ENCODE measurements at regions not wholly inside any gene's neighbourhood (a gene's known extent, or its start where the extent isn't known, plus 50 kb on each side); places are given as distances from the start of the nearest gene placed in this dataset.

DNA sequence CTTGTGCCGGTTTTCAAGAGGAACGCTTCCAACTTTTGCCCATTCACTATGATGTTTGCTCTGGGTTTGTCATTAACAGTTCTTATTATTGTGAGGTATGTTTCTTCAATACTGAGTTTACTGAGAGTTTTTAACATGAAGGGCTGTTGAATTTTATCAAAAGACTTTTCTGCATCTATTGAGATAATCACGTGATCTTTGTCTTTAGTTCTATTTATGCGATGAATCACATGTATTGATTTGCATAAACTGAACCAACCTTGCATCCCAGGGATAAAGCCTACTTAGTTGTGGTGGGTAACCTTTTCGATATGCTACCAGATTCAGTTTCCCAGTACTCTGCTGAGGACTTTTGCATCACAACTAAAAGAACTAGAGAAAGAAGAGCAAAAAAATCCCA, 318.0 kb downstream of the GASK1B start:
- DNase-seq, result no peak

DNA sequence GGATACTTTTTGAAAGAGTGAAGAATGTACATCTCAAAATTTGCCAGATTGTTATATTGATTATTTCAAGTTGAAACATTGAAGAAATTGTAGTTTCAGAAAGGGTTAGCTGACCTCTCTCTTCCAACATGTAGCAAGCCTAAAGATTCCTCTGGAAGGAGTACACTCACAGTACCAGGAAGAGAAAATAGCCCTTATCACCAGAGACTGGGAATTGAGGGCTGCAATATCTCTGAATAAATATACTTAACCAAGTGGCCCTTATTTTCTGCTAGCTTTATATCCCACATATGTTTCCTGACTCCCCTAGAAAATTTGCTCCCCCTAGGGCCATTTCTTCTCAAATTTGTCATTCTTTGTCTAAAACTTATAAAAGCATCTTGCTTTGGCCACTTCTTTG, 332.2 kb downstream of the GASK1B start:
- DNase-seq, result no peak

DNA sequence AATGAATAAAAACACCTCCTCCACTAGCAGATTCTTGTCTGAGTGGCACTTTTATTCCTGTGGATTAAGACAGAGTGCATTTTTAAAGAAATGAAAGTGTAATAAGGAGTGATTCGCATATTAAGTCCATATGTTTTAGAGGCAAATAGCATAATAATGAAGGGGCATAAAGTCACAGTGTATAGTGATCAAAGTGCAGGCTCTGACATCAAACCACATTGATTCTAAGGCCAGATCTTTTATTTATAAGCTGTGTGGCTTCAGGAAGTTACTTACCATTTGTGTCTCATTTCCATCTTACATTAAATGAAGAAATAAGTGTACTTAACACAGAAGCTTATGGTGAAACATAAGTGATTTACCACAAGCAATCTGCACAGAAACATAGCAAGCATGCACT, 332.8 kb downstream of the GASK1B start:
- DNase-seq, result no peak

DNA sequence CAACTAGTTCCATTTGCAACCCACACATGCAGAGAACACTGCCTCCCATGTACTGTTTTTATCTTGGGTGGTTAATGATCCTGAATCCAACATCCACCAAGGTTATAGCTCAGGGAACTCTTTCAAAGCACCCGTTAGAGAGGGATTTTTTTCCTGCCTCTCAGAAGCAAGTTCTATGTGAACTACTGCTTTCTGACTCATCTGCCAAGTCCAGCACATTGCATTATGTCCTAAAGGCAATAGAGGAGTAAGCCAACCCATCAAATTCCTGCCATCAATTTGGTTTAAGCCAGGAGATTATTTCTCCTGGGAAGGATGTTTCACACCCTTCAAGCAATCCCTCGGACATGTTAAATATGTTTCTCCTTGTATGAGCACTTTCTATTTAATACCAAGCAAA, 334.5 kb downstream of the GASK1B start:
- DNase-seq, result no peak

DNA sequence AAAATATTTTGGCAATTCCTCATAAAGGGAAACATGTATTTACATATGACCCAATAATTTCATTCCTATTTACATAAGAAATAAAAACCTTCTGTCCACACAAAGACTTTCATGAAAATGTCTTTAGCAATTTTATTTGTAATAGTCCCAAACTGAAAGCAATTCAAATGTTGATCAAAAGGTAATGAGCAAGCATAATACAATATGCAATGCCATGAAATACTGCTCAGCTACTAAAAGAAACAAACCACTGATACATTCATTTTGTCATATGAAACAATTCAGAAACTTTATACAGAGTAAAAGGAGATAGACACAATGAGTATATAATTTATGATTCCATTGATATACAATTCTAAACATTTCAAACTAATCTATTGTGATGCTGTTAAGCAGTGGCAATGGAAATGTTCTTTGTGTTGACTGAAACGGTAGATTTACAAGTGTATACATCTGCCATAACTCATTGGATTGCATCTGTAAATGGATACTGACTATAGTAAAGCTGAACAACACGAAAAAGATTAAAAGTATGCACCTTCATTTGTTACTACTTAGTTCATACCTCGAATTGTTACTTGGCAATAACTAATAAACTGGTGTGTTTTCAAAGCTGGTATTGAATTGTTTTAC, 335.6 kb downstream of the GASK1B start:
- DNase-seq, result no peak

DNA sequence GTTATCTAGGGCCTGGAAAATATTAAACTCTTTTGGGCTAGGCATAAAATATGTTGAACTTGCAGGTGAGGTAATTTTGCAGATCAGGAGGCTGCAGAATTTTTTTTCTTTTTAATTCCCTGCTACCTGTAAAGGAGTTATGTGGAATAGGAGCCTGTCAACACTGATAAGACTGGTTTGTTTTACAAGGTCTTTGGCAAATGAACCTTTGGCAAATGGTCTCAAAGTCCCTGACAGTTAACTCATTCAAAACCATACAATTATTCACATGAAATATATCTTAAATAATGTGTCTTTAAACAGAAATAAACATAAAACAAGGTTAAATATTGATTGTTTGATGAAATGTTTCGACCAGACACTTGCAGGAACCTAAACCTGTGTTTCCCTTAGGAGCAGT, 340.2 kb downstream of the GASK1B start:
- DNase-seq, result no peak

DNA sequence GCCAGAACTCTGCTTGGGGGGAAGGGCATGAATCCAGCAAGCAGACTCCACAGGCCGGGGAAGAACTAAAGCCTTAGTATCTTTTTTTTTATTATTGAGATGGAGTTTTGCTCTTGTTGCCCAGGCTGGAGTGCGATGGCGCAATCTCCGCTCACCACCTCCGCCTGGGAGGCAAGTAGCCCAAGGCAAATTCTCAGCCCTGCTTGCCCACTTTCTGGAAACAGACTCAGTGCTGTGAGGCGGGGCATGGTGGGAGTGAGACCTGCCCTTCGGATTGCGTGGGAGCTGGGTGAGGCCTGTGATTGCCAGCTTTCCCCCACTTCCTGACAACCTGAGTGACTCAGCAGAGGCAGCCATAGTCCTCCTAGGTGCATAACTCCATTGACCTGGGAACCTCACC, 348.8 kb downstream of the GASK1B start:
- no peak for DNase-seq

DNA sequence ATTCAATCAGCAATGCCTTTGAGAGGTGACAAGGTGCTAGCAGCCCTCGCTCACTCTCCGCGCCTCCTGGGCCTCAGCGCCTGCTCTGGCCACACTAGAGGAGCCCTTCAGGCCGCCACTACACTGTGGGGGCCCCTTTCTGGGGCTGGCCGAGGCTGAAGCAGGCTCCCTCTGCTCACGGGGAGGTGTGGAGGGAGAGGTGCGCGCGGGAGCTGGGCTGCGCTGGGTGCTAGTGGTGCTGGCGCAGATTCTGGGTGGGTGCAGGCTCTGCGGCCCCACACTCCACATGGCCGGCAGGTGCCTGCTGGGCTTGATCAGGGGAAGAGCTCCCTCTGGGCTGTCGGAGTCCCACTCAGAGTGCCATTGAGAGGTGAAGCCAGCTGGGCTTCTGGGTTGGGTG, 351.0 kb downstream of the GASK1B start:
- DNase-seq, result no peak

DNA sequence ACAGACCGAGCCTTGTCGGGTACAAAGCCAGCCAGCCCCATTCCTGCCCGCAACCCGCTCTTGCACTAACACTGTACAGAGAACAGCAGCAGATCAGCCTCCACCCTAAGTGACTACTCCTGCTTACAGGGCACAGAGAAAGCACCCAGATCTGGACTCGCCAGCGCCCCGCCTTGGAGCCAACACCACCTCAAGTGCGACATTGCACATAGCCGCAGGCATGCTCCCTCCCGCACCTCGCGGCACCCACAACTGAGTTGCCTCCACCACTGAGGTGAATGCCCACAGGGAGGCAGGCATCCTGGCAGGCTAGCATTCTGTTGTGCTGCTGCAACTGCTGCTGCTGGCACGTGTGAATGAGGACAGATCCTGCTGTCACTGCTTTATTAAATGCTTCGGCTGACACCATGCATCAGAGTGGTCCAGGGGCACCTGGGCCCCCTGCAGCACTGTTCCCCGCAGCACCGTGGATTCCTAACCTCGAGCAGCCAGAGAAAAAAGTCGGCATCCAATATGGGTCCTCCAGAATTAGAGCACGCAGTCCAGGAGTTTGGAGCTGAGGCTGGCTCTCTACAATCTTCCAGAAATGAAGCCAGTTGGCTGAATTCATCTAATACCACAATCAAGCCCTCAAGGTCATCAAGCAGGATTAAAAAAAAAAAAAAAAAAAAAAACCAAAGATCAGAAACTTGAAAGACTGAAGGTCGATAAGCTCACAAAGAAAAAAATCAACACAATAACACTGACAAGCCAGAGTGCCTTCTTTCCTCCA, 352.9 kb downstream of the GASK1B start:
- DNase-seq, result no peak

DNA sequence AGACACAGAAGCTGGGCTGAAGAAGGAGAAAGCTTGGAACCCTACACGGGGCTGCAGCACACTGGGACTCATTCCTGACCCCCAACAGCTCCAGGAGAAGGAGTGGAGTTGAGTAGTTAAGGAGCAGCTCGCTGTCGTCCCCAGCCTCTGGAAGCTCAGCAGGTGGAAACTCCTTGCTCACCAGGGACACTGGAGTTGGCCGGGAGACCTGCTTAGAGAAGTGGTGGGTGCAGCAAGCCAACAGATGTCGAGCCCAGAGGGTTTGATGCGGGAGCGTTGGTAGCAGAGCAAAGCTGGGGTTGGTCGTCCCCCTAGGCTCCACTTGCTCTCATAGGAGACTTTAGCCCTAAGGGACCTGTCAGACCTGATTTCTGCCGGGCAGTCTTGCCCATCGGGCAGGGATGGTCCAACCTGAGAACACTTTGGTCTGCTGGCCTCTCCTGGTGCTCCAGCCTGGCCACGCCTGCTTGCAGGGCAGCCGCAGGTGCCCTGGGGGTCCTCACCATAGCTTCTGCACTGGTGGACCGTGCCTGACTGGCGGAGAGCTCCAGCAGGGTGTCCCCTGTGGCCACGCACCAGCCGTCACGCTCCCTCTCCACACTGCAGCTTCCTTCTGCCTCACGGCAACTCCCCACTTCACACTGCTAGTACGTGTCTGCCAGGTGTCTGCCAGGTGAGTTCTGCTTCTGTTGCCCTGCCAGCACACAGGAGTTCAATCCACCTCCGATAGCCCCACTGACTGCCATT, 353.7 kb downstream of the GASK1B start:
- no peak for DNase-seq

DNA sequence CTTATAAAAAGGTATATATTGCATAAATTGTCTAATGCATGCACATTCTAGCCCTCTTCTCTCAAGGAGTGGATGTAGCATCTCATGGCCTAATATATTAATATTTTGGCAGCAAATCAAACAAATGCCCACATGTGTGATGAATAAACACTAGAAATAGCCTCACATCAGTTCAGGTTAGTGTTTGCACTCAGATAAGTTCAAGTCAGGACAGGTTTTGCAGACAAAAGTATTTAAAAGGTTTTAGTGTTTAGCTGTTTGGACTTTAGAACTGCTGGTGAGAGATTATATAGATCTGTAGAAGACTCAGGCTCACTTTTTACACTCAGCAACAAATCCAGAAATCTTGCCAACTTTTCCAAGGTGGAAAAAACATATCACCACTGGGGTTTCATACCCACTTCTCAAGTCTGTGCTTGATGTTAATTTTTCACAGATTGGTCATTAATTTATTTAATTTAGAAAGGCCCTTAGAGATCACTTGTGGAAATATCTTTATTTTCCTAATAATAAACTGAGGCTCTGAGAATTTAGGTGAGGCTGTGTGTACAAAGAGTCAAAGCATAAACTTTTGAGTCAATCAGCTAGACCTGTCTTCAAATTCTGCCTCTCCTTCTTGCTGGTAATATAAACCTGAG, 362.6 kb downstream of the GASK1B start:
- DNase-seq, result no peak

DNA sequence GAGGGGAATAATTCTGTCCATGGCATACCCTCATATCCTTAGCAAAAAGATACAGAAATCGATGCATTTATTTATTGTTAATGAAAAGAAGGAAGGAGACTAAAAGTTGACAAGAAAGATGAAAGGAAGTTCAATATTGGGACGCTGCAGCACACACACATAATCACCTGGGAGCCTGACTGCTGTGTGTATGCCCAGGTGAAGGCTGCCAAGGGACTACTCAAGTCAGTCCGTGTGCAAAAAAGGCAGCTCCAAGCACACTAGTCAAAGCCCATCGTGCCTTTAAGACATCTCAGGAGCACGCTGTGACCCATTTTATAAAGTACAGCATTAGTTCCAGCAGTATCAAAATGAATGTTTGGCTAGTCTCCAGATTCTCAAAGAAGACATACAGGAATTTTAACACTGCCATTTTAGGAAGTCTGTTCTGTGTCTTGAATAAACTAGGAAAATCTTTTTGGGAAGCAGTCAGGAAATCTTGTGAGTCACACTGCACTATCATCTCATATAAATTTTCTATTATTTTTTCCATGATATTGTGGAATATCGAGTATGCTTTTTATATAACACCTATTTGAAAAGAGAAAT, 363.9 kb downstream of the GASK1B start:
- DNase-seq, result no peak

DNA sequence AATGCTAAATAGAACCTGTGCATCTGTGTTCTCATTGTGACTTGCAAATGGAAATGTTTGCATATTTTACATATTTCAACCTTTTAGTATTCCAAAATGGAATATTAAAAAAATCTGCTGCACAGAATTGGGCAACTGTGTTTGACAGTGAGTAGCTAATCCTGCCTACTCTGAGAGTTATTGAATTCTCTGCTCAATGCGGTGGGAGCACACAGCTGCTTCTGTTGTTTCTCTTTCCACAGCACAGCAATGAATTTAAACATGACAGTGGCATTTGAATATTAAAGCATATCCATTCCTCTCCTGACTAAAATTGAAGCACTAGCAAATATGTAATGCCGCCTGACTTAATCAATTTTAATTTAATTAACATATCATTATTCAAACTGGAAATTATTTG, 366.6 kb downstream of the GASK1B start:
- DNase-seq, result no peak

DNA sequence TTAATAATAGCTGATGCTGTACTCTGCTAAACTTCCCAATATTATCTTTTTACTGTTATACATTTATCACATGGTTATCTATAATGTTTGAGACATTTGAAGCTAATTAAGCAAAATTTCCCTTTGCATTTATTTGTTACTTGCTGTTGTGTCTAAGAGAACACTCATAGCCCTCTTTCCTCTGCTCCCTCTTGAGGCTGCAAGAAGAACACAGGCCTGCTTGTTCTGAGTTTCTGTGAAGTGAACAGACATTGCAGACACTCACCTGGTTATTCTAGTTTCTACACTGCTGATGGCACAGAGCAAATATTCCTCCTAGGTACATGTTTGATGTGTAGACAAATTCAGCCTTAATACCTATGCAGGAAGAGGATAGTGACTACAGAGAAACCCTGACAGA, 367.8 kb downstream of the GASK1B start:
- no peak for DNase-seq

DNA sequence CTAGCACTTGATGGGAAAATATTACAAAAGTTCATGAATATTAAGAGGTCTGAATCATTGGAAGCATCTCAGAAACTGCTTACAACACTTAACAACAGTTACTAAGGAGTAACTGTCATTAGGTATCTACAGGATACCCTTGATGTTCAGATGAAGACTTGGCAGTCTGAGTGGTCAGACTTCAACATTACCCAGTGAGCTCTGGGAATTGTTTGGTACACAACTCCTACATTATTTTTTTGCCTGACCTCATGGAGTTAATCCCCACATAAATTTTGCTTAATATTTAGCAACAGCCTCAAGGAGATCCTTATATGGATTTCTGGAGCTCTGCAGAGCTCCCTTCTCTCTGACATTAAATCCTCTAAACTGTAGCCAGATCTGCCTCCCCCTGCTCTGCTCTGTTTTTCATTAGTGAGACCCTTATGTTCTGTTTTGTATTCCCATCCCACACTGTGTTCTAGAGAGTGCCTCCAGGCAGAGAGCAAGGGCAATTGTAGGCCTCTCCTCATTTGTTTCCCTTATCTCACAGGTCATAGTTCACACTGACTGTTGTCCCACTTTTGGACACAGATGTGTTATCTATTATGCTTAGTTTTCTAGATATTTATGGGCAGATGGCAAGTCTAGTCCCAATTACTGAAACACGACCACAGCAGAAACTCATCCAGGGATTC, 368.8 kb downstream of the GASK1B start:
- no peak for DNase-seq

DNA sequence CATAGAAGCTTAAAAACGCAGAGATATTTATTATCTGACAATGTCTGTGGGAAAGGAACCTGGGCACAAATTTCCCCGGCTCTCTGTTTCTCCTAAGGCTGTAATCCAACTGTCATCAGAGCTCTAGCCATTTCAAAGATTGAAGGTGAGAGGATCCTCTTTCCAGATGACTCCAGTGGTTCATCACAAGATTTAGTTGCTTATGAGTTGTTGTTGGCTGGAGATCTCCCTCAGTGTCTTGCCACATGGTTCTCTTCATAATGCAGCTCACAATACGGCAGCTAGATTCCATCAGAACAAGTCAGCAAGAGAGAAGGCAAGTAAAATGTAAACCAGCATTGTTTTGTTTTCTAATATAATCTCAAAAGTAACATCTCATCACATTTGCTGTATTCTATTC, 369.4 kb downstream of the GASK1B start:
- DNase-seq, result no peak

DNA sequence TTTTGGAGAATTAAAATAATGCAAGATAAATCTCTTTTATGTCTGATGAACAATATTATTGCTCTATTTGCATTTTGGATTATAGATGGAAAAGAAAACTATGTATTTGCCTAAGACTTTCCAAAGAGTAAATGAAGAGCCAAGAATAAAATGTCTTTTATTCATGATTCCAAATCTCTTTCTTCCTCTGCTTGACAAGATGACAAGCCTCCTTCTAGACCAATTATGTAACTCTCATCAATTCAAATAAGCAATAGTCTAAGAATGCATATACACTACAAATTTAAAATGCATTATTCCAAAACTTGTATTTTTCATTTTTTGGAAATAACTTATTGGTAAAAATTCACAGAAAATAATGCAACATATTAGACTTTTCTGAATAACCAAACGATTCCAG, 377.3 kb downstream of the GASK1B start:
- no peak for DNase-seq

DNA sequence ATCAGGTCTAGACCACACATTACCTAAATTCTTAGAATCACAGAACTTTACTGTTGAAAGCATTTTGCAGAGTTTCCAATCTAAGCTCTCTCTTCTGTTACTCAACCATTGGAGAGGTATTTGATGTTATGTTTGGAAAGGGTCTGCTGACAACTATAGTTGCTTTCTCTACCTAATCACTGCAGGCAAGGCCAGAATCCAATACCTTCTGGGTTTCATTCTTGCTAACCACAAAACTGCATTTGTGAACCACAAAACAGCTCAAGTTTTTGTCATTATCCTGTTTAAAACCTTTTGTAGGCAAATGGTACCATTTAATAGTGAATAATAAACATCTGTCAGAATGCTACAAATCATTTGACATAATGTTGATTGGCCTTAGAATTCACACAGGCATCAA, 380.1 kb downstream of the GASK1B start:
- DNase-seq, result no peak

DNA sequence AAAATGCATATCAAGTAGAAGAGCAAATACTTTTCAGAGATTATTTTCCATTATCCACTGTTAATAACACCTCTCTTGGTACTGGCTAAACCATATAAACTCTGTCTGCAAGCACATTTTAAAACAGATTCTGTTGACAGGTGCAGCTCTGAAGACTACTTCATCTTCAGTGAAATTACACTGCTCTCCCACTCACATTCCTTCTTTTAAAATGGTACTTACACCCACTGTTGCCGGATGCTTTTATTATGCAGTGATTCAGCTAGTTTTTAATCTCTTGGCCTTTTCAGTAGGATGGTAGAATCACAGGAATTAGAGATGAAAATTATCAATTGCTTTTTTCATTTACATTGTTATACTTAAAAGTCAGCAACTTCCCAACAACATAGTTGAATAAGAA, 381.6 kb downstream of the GASK1B start:
- DNase-seq, result no peak

DNA sequence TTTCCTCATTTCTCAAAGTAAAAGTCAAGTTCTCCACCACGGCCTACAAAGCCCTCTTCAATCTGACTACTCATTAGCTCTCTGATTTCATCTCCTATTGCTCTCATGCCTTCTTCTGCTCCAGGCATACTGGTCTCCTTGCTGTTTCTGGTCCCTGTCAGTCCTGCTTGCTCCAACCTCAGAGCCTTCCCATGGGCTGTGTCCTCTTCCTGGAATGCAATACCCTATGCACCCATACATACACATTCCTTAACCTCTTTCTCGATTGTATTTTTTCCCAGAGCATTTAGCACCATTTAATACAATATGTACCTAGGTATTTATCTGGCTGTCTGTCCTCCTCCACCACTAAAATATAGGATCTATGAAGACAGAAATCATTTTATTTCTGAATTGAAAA, 385.2 kb downstream of the GASK1B start:
- DNase-seq, result no peak

DNA sequence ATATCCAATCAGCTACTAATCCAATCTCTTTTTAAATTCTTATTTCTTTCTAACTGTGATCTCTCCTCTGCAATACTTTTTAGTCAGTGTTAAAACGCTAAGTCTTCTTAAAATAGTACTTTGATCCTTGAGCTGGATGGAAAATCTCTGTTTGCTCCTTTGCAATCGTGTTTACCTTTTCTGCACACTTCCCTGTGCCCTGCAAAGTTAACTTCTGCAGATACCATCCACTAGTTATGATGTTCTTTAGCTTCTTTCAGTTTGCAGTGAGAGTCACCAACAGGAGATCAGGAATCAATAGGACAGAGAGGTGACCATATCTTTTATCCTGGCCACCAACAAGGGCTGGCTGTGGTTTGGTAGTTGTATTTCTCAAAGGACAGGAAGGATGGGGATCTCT, 391.5 kb downstream of the GASK1B start:
- DNase-seq, result no peak

DNA sequence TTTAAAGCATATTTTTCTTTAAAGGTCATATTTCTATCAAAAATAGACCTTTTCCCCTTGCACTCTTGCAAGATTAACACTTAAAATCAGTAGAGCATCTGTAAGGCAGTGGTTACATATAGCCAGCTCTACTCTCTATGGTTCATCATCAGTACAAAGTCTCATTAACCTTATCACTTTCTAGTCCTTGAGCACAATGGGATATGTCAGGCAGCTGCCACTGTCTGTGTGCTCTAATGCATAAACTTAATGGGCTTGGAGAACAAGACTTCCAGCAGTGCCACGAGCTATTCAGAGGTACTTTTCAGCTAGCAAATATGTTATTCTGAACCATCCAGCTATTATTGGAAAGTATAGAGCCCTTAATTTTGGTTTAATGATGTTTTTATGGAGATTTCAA, 393.7 kb downstream of the GASK1B start:
- DNase-seq, result no peak

All from activated naive CD4-positive, alpha-beta T cell treated with Interleukin-2 at 50 U/mL for 16 hours (primary cell).